GM12873 (cell line): ENCODE measurements at regions not wholly inside any gene's neighbourhood (a gene's known extent, or its start where the extent isn't known, plus 50 kb on each side); places are given as distances from the start of the nearest gene placed in this dataset.
A peak's percentile ranks its signal among the peaks of the same experiment; 100 is the strongest.

Source experiments
- CTCF ChIP-seq: IDR thresholded peaks from 2 replicates; pipeline ENCODE4 v1.5.1; 2012; ENCODE audit warnings: low read depth, mild to moderate bottlenecking, moderate library complexity, low read length, control low read depth; ENCODE audit not compliant: insufficient read depth; ENCODE audit errors: missing control alignments

GRCh38 chr6:56708810-56709597 lies 66.3 kb upstream of the DST start:
- TF ChIP-seq CTCF: peak; percentile 43

- TF ChIP-seq CTCF: no peak
Observed at GRCh38 chr6:56706981-56707726, 64.5 kb upstream of the DST start.

GRCh38 chr6:56699066-56699654 lies 56.5 kb upstream of the DST start:
- peak; percentile 28 for TF ChIP-seq CTCF

- no peak for TF ChIP-seq CTCF
Observed at GRCh38 chr6:56695702-56696101, 53.0 kb upstream of the DST start.

GRCh38 chr6:56694002-56694401 lies 51.3 kb upstream of the DST start:
- no peak for TF ChIP-seq CTCF

GRCh38 chr6:56693246-56693607 lies 50.5 kb upstream of the DST start:
- TF ChIP-seq CTCF: no peak

- no peak for TF ChIP-seq CTCF
Observed at GRCh38 chr6:56692523-56693245, 50.0 kb upstream of the DST start.
